HFF-Myc (cell line): ENCODE measurements at regions not wholly inside any gene's neighbourhood (a gene's known extent, or its start where the extent isn't known, plus 50 kb on each side); places are given as distances from the start of the nearest gene placed in this dataset.

Experiments
- DNase-seq: peaks from one replicate; pipeline ENCODE4 v3.0.0-alpha.2; 2011; ENCODE audit warnings: low read depth; ENCODE audit errors: extremely low read depth
- H3K4me3 ChIP-seq: replicated peaks from 2 replicates; pipeline ENCODE4 v1.5.1; 2011; ENCODE audit warnings: low read depth, mild to moderate bottlenecking, control low read depth, low read length
- TF ChIP-seq, protein P1 (sequence below): IDR thresholded peaks from 2 replicates; pipeline ENCODE4 v1.5.1; 2012; ENCODE audit warnings: mild to moderate bottlenecking, low read depth, low read length, control low read depth; ENCODE audit errors: missing control alignments

DNA sequence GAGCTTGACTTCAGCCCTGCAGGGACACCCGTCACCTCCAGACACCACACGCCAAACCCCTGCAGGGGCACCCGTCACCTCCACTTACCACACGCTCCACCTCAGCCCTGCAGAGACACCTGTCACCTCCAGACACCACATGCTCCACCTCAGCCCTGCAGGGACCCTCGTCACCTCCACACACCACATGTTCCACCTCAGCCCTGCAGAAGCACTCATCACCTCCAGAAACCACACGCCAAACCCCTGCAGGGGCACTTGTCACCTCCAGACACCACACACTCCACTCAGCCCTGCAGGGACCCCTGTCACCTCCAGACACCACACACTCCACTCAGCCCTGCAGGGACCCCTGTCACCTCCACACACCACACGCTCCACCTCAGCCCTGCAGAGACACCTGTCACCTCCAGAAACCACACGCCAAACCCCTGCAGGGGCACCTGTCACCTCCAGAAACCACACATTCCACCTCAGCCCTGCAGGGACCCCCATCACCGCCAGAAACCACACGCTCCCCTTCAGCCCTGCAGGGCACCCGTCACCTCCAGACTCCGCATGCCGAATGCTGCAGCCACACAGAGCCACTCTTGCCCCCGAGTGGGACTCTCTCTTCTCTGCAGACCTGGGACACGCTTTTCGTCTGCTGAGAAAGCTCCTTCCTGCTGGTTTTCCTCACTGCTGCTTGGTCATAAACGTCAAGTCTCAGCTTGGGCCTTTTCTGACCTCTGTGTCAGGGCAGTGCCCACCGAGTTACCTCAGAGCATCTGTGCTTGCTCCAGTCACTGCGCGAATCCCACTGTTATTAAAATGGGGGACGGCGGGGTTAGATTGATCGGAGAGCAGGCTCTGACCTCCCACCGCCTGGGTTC lies 77.5 kb upstream of the SALL3 start:
- TF ChIP-seq, protein P1, sequence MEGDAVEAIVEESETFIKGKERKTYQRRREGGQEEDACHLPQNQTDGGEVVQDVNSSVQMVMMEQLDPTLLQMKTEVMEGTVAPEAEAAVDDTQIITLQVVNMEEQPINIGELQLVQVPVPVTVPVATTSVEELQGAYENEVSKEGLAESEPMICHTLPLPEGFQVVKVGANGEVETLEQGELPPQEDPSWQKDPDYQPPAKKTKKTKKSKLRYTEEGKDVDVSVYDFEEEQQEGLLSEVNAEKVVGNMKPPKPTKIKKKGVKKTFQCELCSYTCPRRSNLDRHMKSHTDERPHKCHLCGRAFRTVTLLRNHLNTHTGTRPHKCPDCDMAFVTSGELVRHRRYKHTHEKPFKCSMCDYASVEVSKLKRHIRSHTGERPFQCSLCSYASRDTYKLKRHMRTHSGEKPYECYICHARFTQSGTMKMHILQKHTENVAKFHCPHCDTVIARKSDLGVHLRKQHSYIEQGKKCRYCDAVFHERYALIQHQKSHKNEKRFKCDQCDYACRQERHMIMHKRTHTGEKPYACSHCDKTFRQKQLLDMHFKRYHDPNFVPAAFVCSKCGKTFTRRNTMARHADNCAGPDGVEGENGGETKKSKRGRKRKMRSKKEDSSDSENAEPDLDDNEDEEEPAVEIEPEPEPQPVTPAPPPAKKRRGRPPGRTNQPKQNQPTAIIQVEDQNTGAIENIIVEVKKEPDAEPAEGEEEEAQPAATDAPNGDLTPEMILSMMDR, result no peak
- DNase-seq, result no peak

DNA sequence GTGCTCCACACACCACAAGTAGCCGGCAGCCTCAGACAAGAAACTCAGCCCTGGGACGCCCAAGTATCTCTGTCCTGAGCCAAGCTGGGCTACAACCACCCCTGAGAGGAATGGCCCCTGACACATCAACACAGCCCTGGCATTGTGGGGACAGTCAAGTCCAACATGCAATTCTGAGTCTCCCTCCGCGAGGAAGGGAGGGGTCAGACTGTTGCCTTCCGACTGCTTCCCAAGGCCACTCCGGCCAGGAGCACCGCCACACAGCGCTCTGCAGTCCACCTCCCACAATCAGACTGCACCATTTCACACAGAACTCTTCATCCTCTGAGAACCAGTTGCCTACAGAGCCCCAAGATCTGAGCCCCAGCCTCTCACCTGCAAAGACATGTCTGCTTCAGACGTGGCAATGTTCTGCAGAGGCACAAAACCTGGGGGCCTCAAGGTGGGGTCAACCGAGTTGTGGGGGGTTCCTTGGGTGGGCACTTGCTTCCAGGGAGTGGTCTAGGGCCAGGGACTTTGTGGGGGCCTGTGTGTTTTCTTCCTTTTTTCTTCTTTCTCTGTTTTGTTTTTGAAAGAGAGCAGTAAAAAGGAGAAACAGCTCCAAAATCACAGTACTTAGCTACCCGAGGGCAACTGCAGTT lies 76.7 kb upstream of the SALL3 start:
- no peak overlapping the region for H3K4me3 ChIP-seq
- TF ChIP-seq, protein P1, result no peak

More for the DNA sequence above, 77.5 kb upstream of the SALL3 start:
- H3K4me3 ChIP-seq, result no peak overlapping the region

DNA sequence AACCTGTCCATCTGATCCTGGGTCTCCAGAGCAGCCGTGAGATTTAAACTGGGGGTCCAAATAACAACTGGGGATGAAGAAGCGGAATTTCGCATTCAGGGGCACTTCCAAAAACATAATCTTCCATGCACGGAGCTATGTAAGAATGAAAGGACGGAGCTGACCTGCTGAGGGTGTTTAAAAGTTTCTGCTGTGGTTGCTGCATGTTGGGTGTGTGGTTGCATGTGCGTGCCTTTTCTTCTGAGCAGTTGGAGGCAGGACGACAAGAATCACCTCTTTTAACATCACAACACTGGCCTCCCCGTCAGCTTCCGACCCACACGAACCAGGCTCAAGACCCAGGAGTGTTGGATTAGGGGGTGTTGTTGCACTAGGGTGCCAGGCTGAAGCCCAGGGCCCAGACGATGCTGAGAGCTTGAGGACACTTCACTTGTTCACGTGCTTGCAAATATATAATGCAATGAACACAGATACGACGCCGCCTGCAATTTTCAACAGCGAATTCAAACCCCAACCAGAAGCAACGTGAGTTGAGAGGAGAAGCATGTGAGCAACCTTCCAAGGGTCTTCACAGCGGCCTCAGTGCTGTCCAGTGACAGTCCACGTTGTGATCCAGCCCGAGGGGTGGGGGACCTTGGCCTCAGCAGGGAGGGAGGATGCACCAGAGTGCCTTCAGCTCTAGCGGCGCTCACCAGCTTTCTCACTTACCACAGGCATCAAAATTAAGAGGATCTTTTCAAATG lies 76.0 kb upstream of the SALL3 start:
- H3K4me3 ChIP-seq, result no peak overlapping the region
- TF ChIP-seq, protein P1, result no peak
- no peak for DNase-seq

More for the DNA sequence above, 76.7 kb upstream of the SALL3 start:
- no peak for DNase-seq

DNA sequence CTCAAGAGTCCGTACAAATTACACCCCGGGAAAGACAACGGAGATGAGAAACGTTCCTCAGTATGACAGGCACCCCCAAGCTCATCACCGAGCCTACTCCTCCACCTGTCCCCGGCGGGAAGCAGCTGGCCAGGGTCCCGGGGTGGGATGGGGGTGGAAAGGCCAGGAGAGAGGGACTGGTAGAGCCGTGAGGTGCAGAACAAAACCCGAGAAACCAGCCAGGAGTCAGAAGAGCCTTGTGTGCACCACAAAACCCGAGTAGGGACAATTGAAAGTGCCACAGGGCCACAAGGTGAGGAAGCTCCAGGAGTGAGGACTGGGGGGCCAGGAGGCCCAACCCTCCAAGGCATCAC lies 75.5 kb upstream of the SALL3 start:
- TF ChIP-seq, protein P1, result no peak
- no peak for DNase-seq
- H3K4me3 ChIP-seq, result no peak overlapping the region

DNA sequence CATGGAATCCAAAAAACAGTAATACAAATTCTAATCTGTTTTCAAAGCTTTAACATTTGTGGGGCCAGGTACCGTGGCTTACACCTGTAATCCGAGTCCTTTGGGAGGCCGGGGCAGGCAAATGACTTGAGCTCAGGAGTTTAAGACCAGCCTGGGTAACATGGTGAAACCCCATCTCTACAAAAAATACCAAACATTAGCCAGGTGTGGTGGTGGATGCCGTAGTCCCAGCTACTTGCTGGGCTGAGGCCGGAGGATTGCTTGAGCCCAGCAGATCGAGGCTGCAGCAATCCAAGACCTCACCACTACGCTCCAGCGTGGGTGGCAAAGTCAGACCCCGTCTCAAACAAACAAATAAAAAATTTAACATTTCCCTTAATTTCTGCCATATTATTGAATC lies 74.3 kb upstream of the SALL3 start:
- no peak for DNase-seq
- TF ChIP-seq, protein P1, result no peak
- H3K4me3 ChIP-seq, result no peak overlapping the region

DNA sequence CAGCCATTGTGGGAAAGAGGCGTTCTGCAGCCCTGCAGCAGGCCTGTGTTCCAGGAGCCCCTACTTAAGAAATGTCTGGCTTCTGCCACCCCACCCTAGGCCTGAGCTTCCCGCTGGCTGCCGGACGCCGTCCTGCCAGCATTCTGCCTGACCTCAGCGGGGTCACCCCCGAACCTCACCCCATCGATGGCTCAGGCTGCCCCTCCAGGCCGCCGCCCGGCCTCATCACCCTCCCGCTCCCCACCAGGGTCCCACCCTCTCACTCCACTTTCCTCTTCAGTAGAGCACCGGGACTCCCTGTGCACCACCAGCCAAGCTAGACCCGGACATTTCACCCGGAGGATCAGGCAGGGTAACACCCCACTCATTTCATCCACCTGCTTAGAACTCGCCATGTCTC lies 73.6 kb upstream of the SALL3 start:
- no peak for DNase-seq
- no peak overlapping the region for H3K4me3 ChIP-seq
- TF ChIP-seq, protein P1, result no peak
